ENCODE measurements at regions not wholly inside any gene's neighbourhood (a gene's known extent, or its start where the extent isn't known, plus 50 kb on each side); places are given as distances from the start of the nearest gene placed in this dataset.

DNA sequence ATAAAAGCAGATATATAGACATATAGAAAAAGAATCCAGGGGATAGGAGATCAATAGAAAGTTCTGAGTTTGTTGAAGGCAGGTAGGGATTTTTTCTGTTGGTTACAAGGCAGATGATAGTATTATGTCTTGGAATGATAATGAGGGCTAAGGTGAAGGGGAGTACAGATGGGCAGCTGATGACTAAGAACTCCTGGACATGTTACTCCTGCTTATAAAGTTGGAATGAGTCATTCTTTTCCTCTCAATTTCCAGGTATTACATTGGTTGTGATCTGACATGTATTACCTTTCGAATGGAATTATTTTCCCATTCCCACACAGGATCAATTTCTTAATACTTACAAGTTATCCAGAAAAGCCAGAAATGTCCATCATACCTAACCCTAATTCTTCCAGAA lies 545.2 kb upstream of the MGAT4C start:
- DNase-seq (ENCODE audit: low spot score), result no peak
- Histone ChIP-seq H3K4me3 (no peak overlapping the region), H3K27ac (no peak overlapping the region)
- TF ChIP-seq, protein P1, sequence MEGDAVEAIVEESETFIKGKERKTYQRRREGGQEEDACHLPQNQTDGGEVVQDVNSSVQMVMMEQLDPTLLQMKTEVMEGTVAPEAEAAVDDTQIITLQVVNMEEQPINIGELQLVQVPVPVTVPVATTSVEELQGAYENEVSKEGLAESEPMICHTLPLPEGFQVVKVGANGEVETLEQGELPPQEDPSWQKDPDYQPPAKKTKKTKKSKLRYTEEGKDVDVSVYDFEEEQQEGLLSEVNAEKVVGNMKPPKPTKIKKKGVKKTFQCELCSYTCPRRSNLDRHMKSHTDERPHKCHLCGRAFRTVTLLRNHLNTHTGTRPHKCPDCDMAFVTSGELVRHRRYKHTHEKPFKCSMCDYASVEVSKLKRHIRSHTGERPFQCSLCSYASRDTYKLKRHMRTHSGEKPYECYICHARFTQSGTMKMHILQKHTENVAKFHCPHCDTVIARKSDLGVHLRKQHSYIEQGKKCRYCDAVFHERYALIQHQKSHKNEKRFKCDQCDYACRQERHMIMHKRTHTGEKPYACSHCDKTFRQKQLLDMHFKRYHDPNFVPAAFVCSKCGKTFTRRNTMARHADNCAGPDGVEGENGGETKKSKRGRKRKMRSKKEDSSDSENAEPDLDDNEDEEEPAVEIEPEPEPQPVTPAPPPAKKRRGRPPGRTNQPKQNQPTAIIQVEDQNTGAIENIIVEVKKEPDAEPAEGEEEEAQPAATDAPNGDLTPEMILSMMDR (IDR thresholded peaks at IDR 0.05), result no peak

DNA sequence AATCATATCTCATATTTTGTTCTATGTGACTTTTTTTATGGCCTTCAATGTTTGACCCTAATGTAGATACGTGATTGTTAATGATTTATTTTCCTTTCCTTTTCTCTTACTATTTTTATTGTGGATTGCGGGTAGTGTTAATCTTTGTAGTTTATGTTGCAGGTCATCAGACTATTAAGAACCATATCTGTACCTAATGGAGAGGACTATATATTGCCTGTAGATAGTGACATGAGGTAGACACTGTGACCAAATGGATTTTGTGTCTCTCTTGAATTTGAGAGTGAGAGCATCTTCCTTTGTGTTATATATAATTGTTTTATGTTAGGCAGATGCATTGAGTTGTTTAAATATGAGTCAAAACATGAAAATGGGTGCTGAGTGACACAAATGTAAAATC lies 543.4 kb upstream of the MGAT4C start:
- TF ChIP-seq, protein P1 (IDR thresholded peaks at IDR 0.05), result no peak
- no peak overlapping the region for H3K4me3 ChIP-seq
- H3K27ac ChIP-seq, result no peak overlapping the region
- no peak for DNase-seq (ENCODE audit: low spot score)

DNA sequence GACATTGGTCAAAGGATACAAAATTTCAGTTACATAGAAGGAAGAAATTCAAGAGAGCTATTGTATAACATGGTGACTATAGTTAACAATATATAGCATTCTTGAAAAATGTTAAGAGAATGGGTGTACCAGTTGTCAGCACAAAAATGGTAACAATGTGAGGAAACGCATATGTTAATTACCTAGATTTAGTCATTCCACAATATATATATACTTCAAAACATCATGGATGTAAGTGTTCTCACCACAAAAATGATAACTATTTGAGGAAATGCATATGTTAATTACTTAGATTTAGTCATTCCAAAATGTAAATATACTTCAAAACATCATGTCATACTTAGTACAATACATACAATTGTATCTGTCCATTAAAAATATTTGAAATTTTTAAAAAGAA lies 540.4 kb upstream of the MGAT4C start:
- DNase-seq (ENCODE audit: low spot score), result no peak
- no peak overlapping the region for H3K27ac ChIP-seq
- TF ChIP-seq, protein P1 (IDR thresholded peaks at IDR 0.05), result no peak
- H3K4me3 ChIP-seq, result no peak overlapping the region

DNA sequence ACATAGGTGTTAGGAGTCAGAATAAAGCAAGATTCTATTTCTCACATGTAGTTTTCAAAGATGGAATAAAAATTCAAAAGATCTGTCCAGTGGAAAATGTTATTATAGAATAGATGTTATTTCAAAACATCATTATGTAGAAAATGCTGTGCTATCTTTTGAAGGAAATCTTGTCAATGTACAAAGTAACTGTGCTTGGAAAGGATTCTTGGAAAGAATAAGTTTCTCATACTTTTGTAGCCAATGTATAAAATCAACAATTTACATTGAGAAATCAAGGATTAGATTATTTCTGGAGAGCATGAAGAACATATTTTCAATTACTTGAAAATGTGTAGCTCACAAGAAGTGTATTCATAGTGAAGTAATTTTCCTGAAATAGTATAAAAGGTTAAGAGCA lies 532.5 kb upstream of the MGAT4C start:
- peak overlapping the region; percentile 7 to 40 for H3K27ac ChIP-seq
- peak overlapping the region; percentile 37 for H3K4me3 ChIP-seq
- TF ChIP-seq, protein P1 (IDR thresholded peaks at IDR 0.05), result no peak
- no peak for DNase-seq (ENCODE audit: low spot score)

DNA sequence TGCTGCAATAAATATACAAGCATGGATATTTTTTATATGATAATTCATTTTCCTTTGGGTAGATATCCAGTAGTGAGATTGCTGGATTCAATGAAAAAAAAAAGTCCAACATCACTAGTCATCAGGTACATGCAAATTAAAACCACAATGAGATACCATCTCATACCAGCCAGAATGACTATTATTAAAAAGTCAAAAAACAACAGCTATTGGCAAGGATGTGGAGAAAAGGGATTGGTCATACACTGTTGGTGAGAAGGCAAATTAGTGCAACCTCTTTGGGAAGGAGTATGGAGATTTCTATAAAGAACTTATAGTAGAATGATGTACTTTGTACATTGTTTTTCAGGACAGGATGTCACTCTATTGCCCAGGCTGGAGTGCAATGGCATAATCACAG lies 531.2 kb upstream of the MGAT4C start:
- DNase-seq (ENCODE audit: low spot score), result no peak
- H3K27ac ChIP-seq, result no peak overlapping the region
- TF ChIP-seq, protein P1 (IDR thresholded peaks at IDR 0.05), result no peak

DNA sequence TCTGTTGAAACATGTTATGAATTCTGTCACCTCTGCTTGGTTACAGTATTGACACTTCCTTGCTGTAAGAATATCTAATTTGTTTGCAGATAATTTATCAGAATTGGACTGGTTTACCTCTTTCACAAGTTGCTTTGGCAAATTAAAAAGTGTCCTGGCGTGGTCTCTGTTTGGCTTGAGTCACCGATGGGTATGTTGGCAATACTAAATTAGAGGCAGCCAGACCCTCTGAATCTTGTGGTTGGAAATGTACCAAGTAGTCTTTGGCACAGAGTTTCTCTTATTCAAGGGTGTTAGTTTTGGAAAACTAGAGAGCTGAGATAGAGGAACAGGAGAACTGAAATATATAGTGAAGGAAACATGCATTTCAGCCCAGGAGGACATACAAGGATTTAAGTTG lies 521.1 kb upstream of the MGAT4C start:
- TF ChIP-seq, protein P1 (IDR thresholded peaks at IDR 0.05), result no peak
- DNase-seq (ENCODE audit: low spot score), result no peak

More for the DNA sequence above, 531.2 kb upstream of the MGAT4C start:
- no peak overlapping the region for H3K4me3 ChIP-seq

DNA sequence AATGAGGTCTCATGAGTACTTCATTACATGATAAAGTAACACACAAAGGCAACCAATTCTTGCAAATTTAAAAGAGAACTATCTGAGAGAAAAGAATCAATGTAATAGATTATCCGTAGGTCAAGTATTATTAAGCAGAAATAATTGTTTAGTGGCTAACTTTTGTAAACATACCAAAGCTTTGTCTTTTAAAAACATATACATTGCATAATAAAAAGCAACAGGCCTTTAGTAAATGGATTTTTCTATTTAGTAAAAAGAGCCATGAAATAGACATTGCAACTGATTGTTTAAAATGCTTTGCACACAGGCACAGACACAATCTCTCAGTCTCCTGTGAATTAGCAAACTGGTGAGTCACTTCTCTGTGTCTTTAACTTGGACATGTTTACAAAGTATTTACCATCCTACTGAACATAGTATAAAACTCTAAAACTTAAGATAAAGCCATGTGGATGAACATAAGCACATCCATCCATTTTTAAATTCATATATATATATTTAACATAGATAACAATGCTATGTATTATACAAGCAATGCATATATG lies 518.7 kb upstream of the MGAT4C start:
- TF ChIP-seq, protein P1 (IDR thresholded peaks at IDR 0.05), result no peak
- no peak for DNase-seq (ENCODE audit: low spot score)
- Histone ChIP-seq H3K27ac (no peak overlapping the region), H3K4me3 (no peak overlapping the region)

More for the DNA sequence above, 521.1 kb upstream of the MGAT4C start:
- Histone ChIP-seq H3K4me3 (no peak overlapping the region), H3K27ac (no peak overlapping the region)

Data from coronary artery (tissue), 2 donors.